SK-N-SH (cell line): ENCODE measurements at regions not wholly inside any gene's neighbourhood (a gene's known extent, or its start where the extent isn't known, plus 50 kb on each side); places are given as distances from the start of the nearest gene placed in this dataset.

Experiments
- CTCF ChIA-PET: fragments of 300-600, 350-600 bp; formaldehyde crosslinking; extraction: SDS; loops from one replicate; lab custom pipeline; 2021; lab: Yijun Ruan, JAX
- POLR2A ChIA-PET: fragments of 350-600 bp; sonication (Branson Sonifier 250); formaldehyde crosslinking; extraction: SDS; loops from one replicate; lab custom pipeline; 2020; ENCODE audit warnings: antibody characterized with exemption, inconsistent platforms; lab: Yijun Ruan, JAX
- DNase-seq: peaks from one replicate; pipeline ENCODE4 v3.0.0; 2012
- H2AFZ ChIP-seq: fragments of 200-600 bp; sonication (generic); 2 replicates; pipeline ENCODE4 v1.8.1; 2016; ENCODE audit warnings: antibody characterized with exemption, mild to moderate bottlenecking, low read depth
- H3F3A ChIP-seq: fragments of 200-600 bp; sonication (generic); replicated peaks from 2 replicates; pipeline ENCODE3; 2016; ENCODE audit warnings: antibody characterized with exemption, mild to moderate bottlenecking; ENCODE audit not compliant: insufficient read depth
- H3K27ac ChIP-seq, 2 experiments: fragments of 200-500 bp in 1 of 2; fragments of 200-600 bp in 1 of 2; sonication (Bioruptor generic) in 1 of 2; sonication (generic), shearing (Covaris generic) in 1 of 2; 2 replicates each; pipeline versions ENCODE4 v1.5.1 to v1.6.1; 2014 to 2016; ENCODE audit warnings: low read depth in 2 of 2, inconsistent platforms in 1 of 2, low read length in 1 of 2, mild to moderate bottlenecking in 1 of 2, mixed read lengths in 1 of 2
- H3K27me3 ChIP-seq: fragments of 200-600 bp; sonication (generic), shearing (Covaris generic); 2 replicates; pipeline ENCODE4 v1.6.1; 2016; ENCODE audit warnings: mixed run types; ENCODE audit not compliant: insufficient read depth
- H3K36me3 ChIP-seq, 2 experiments: fragments of 200-500 bp in 1 of 2; fragments of 200-600 bp in 1 of 2; sonication (Bioruptor generic) in 1 of 2; sonication (generic) in 1 of 2; replicated peaks in 1 of 2; 2 replicates each; pipeline versions ENCODE3 to v1.5.1; 2014 to 2016; ENCODE audit warnings: low read length in 1 of 2, mild to moderate bottlenecking in 1 of 2; ENCODE audit not compliant: insufficient read depth in 2 of 2, control insufficient read depth in 1 of 2
- H3K4me1 ChIP-seq, 2 experiments: fragments of 200-500 bp in 1 of 2; fragments of 200-600 bp in 1 of 2; sonication (Bioruptor generic) in 1 of 2; sonication (generic), shearing (Covaris generic) in 1 of 2; 2 replicates each; pipeline versions ENCODE4 v1.5.1 to v1.6.1; 2014 to 2016; ENCODE audit warnings: low read depth in 1 of 2, low read length in 1 of 2, mixed run types in 1 of 2; ENCODE audit not compliant: insufficient read depth in 2 of 2, control insufficient read depth in 1 of 2
- H3K4me2 ChIP-seq: fragments of 200-600 bp; sonication (generic), shearing (Covaris generic); 2 replicates; pipeline ENCODE4 v1.6.1; 2017; ENCODE audit warnings: mixed run types
- H3K4me3 ChIP-seq, 2 experiments: fragments of 200-500 bp in 1 of 2; fragments of 200-600 bp in 1 of 2; sonication (Bioruptor generic) in 1 of 2; sonication (generic), shearing (Covaris generic) in 1 of 2; 2 replicates each; pipeline versions ENCODE4 v1.5.1 to v1.8.1; 2014 to 2016; ENCODE audit warnings: low read depth in 2 of 2, inconsistent platforms in 1 of 2, low read length in 1 of 2, mild to moderate bottlenecking in 1 of 2, mixed read lengths in 1 of 2, moderate library complexity in 1 of 2
- H3K79me2 ChIP-seq: fragments of 200-600 bp; sonication (generic); 2 replicates; pipeline ENCODE4 v1.8.1; 2017; ENCODE audit warnings: mild to moderate bottlenecking; ENCODE audit not compliant: insufficient read depth
- H3K9ac ChIP-seq: fragments of 200-600 bp; sonication (generic); 2 replicates; pipeline ENCODE4 v1.6.1; 2017; ENCODE audit warnings: mixed run types
- H3K9me2 ChIP-seq: fragments of 200-600 bp; sonication (generic); 2 replicates; pipeline ENCODE4 v1.6.1; 2017; ENCODE audit warnings: mixed run types
- H3K9me3 ChIP-seq: fragments of 200-600 bp; sonication (generic); 2 replicates; pipeline ENCODE4 v1.6.1; 2017; ENCODE audit warnings: mixed run types, mild to moderate bottlenecking, moderate library complexity
- H4K20me1 ChIP-seq: fragments of 200-600 bp; sonication (generic); 2 replicates; pipeline ENCODE4 v1.6.1; 2017; ENCODE audit warnings: mild to moderate bottlenecking, mixed run types; ENCODE audit not compliant: insufficient read depth
- EP300 ChIP-seq, 2 experiments: IDR thresholded peaks; 2 replicates each; pipeline versions ENCODE4 v1.4.0 to v1.6.1; 2012; ENCODE audit warnings: borderline replicate concordance in 1 of 2, low read depth in 1 of 2, low read length in 1 of 2
- EZH2phosphoT487 ChIP-seq: fragments of 200-600 bp; sonication (generic); IDR thresholded peaks from 2 replicates; pipeline ENCODE4 v1.6.1; 2017; ENCODE audit warnings: low read depth, mixed run types, mild to moderate bottlenecking, antibody characterized with exemption, moderate library complexity, borderline replicate concordance
- FOSL2 ChIP-seq: IDR thresholded peaks from 2 replicates; pipeline ENCODE4 v1.4.0; 2012; ENCODE audit warnings: low read depth, mild to moderate bottlenecking, moderate library complexity, borderline replicate concordance
- FOXJ3 ChIP-seq: sonication (generic); formaldehyde crosslinking; IDR thresholded peaks from 2 replicates; pipeline ENCODE4 v1.5.1; 2020; ENCODE audit warnings: mild to moderate bottlenecking, missing genetic modification reagents
- FOXM1 ChIP-seq: IDR thresholded peaks from 2 replicates; pipeline ENCODE4 v1.4.0; 2012; ENCODE audit warnings: low read depth, mild to moderate bottlenecking
- GATA2 ChIP-seq: sonication (generic); formaldehyde crosslinking; IDR thresholded peaks from 2 replicates; pipeline ENCODE4 v1.5.0; 2020; ENCODE audit warnings: mild to moderate bottlenecking, missing genetic modification reagents
- JUND ChIP-seq: IDR thresholded peaks from 2 replicates; pipeline ENCODE4 v1.4.0; 2012
- NRF1 ChIP-seq: IDR thresholded peaks from 2 replicates; pipeline ENCODE4 v1.6.1; 2012; ENCODE audit warnings: low read depth, mild to moderate bottlenecking, low read length
- RCOR1 ChIP-seq: fragments of 150-350 bp; IDR thresholded peaks from 2 replicates; pipeline ENCODE4 v1.6.1; 2017; ENCODE audit warnings: antibody characterized with exemption, low read length
- RXRA ChIP-seq: IDR thresholded peaks from 2 replicates; pipeline ENCODE4 v1.4.0; 2012; ENCODE audit warnings: low read depth, mild to moderate bottlenecking, borderline replicate concordance
- SIN3A ChIP-seq: IDR thresholded peaks from 2 replicates; pipeline ENCODE4 v1.6.1; 2012; ENCODE audit warnings: low read depth, mild to moderate bottlenecking, low read length, moderate library complexity, borderline replicate concordance
- TAF1 ChIP-seq: IDR thresholded peaks from 2 replicates; pipeline ENCODE4 v1.6.1; 2012; ENCODE audit warnings: low read depth, mild to moderate bottlenecking, low read length, moderate library complexity, borderline replicate concordance
- TCF12 ChIP-seq: IDR thresholded peaks from 2 replicates; pipeline ENCODE4 v1.4.0; 2012
- WGBS: methylation state at CpG from one replicate; pipeline ENCODE4 v1.1.6; 2017; ENCODE audit warnings: low lambda C conversion rate; 5-methylcytosine and 5-hydroxymethylcytosine counted together
- TF ChIP-seq, protein P1 (sequence below): IDR thresholded peaks from 2 replicates; pipeline ENCODE4 v1.4.0; 2012; ENCODE audit warnings: low read depth, borderline replicate concordance
- TF ChIP-seq, protein P2 (sequence below): fragments of 150-350 bp; IDR thresholded peaks from 2 replicates; pipeline ENCODE4 v1.6.1; 2017; ENCODE audit warnings: antibody characterized with exemption, low read length, low read depth, borderline replicate concordance
- TF ChIP-seq, protein P3 (sequence below): IDR thresholded peaks from 2 replicates; pipeline ENCODE4 v1.6.1; 2012; ENCODE audit warnings: mild to moderate bottlenecking, low read depth, low read length, moderate library complexity
- TF ChIP-seq, protein P4 (sequence below): IDR thresholded peaks from 2 replicates; pipeline ENCODE4; 2012
- TF ChIP-seq, protein P5 (sequence below): fragments of 200-600 bp; sonication (generic); IDR thresholded peaks from 2 replicates; pipeline ENCODE4 v1.6.1; 2017; ENCODE audit warnings: antibody characterized with exemption, mild to moderate bottlenecking, moderate library complexity

DNA sequence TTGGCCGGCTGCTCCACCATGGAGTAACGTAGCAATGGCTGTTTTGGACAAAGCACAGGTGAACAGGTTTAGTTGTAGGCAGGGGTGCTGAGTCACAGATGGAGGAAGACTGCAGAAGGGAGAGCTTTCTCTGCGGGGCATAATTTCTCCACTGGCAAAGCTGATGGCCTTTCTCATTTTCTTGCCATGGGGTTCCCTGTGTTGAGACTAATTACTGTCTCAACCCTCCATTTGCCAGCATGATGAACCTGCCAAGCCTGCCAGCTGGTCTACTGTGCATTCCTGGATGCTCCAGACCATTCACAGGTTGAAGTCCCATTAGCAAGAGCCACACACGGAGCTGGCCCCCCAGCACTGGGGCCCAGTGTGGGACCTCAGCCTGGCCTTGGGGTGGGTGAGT is 202.4 kb downstream of the BARX2 start:
- no peak overlapping the region for H3K27ac ChIP-seq
- TF ChIP-seq, protein P1, sequence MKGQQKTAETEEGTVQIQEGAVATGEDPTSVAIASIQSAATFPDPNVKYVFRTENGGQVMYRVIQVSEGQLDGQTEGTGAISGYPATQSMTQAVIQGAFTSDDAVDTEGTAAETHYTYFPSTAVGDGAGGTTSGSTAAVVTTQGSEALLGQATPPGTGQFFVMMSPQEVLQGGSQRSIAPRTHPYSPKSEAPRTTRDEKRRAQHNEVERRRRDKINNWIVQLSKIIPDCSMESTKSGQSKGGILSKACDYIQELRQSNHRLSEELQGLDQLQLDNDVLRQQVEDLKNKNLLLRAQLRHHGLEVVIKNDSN, result no peak
- TF ChIP-seq RXRA (no peak), EZH2phosphoT487 (no peak), FOXJ3 (CRISPR knock-in tag) (no peak), TAF1 (no peak), EP300 (IDR thresholded peaks at IDR 0.05; ENCODE audit: borderline replicate concordance in 1 of 2, low read depth in 1 of 2, low read length in 1 of 2) (no peak), FOXM1 (no peak), NRF1 (no peak), SIN3A (no peak), GATA2 (CRISPR knock-in tag) (no peak), RCOR1 (no peak), TCF12 (no peak), FOSL2 (no peak), JUND (no peak)
- TF ChIP-seq, protein P2, sequence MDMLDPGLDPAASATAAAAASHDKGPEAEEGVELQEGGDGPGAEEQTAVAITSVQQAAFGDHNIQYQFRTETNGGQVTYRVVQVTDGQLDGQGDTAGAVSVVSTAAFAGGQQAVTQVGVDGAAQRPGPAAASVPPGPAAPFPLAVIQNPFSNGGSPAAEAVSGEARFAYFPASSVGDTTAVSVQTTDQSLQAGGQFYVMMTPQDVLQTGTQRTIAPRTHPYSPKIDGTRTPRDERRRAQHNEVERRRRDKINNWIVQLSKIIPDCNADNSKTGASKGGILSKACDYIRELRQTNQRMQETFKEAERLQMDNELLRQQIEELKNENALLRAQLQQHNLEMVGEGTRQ, result no peak
- TF ChIP-seq, protein P3, sequence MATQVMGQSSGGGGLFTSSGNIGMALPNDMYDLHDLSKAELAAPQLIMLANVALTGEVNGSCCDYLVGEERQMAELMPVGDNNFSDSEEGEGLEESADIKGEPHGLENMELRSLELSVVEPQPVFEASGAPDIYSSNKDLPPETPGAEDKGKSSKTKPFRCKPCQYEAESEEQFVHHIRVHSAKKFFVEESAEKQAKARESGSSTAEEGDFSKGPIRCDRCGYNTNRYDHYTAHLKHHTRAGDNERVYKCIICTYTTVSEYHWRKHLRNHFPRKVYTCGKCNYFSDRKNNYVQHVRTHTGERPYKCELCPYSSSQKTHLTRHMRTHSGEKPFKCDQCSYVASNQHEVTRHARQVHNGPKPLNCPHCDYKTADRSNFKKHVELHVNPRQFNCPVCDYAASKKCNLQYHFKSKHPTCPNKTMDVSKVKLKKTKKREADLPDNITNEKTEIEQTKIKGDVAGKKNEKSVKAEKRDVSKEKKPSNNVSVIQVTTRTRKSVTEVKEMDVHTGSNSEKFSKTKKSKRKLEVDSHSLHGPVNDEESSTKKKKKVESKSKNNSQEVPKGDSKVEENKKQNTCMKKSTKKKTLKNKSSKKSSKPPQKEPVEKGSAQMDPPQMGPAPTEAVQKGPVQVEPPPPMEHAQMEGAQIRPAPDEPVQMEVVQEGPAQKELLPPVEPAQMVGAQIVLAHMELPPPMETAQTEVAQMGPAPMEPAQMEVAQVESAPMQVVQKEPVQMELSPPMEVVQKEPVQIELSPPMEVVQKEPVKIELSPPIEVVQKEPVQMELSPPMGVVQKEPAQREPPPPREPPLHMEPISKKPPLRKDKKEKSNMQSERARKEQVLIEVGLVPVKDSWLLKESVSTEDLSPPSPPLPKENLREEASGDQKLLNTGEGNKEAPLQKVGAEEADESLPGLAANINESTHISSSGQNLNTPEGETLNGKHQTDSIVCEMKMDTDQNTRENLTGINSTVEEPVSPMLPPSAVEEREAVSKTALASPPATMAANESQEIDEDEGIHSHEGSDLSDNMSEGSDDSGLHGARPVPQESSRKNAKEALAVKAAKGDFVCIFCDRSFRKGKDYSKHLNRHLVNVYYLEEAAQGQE, result no peak
- TF ChIP-seq, protein P4, sequence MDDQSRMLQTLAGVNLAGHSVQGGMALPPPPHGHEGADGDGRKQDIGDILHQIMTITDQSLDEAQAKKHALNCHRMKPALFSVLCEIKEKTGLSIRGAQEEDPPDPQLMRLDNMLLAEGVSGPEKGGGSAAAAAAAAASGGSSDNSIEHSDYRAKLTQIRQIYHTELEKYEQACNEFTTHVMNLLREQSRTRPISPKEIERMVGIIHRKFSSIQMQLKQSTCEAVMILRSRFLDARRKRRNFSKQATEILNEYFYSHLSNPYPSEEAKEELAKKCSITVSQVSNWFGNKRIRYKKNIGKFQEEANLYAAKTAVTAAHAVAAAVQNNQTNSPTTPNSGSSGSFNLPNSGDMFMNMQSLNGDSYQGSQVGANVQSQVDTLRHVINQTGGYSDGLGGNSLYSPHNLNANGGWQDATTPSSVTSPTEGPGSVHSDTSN, result no peak
- TF ChIP-seq, protein P5, sequence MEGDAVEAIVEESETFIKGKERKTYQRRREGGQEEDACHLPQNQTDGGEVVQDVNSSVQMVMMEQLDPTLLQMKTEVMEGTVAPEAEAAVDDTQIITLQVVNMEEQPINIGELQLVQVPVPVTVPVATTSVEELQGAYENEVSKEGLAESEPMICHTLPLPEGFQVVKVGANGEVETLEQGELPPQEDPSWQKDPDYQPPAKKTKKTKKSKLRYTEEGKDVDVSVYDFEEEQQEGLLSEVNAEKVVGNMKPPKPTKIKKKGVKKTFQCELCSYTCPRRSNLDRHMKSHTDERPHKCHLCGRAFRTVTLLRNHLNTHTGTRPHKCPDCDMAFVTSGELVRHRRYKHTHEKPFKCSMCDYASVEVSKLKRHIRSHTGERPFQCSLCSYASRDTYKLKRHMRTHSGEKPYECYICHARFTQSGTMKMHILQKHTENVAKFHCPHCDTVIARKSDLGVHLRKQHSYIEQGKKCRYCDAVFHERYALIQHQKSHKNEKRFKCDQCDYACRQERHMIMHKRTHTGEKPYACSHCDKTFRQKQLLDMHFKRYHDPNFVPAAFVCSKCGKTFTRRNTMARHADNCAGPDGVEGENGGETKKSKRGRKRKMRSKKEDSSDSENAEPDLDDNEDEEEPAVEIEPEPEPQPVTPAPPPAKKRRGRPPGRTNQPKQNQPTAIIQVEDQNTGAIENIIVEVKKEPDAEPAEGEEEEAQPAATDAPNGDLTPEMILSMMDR, result no peak
- no peak overlapping the region for H3K4me2 ChIP-seq
- no peaks in the 10 kb centered on the region for H4K20me1 ChIP-seq
- H3K9me2 ChIP-seq, result no peaks in the 10 kb centered on the region
- H3K4me3 ChIP-seq, result no peak overlapping the region
- WGBS, result 36% methylated on average over 3 of the region's 4 CpGs
- no peaks in the 10 kb centered on the region for H3K9me3 ChIP-seq
- no peak for DNase-seq
- no peak overlapping the region for H3K9ac ChIP-seq
- POLR2A ChIA-PET, result no interaction called here
- no peaks in the 10 kb centered on the region for H3K4me1 ChIP-seq
- no peak overlapping the region for H2AFZ ChIP-seq
- H3F3A ChIP-seq, result no peaks in the 10 kb centered on the region
- CTCF ChIA-PET, result no interaction called here
- H3K27me3 ChIP-seq, result peaks cover 9% of the 10 kb centered on the region; the same call in 1 of the 2 replicates
- H3K79me2 ChIP-seq, result no peaks in the 10 kb centered on the region
- H3K36me3 ChIP-seq, result no peaks in the 10 kb centered on the region
